ENCODE measurements at regions not wholly inside any gene's neighbourhood (a gene's known extent, or its start where the extent isn't known, plus 50 kb on each side); places are given as distances from the start of the nearest gene placed in this dataset.
"Not testable (repeated sequence)": the region's sequence is repeated elsewhere in the genome, so short reads cannot be mapped to it uniquely, and the experiment has no call there.

GRCh38 chr6:100305209-100305869 is 159.4 kb downstream of the SIM1 start:
- no peak overlapping the region for H3K27ac ChIP-seq
- TF ChIP-seq CTCF (conservative IDR thresholded peaks at IDR 0.05) = no peak

GRCh38 chr6:100304575-100304974 is 160.1 kb downstream of the SIM1 start:
- no peak overlapping the region for H3K27ac ChIP-seq
- no peak for TF ChIP-seq CTCF (conservative IDR thresholded peaks at IDR 0.05)

GRCh38 chr6:100301731-100302130 is 163.0 kb downstream of the SIM1 start:
- no peak for TF ChIP-seq CTCF (conservative IDR thresholded peaks at IDR 0.05)

DNA sequence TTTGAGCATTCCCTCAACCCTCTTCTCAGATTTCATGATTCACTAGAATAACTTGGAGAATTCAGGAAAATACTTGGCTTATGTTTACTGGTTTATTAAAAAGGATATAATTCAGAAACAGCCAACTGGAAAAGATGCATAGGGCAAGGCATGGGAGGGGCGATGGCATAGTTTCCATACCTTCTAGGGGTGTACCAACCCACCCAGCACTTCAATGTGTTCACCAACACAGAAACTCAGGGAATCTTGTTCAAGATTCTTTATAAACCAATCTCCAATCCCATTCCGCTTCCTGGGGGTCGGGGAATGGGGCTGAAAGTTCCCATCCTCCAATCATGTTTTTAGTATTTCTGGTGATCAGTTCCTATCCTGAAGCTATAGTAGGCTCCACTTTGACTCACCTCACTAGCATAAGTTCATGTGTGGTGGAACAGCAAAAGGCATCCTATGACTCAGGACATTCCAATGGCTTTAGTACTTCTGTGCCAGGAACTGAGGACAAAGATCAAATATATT is 164.4 kb downstream of the SIM1 start:
- TF ChIP-seq CTCF (conservative IDR thresholded peaks at IDR 0.05) = no peak
- H3K27ac ChIP-seq = no peak overlapping the region

More at GRCh38 chr6:100301731-100302130, 163.0 kb downstream of the SIM1 start:
- H3K27ac ChIP-seq = no peak overlapping the region

DNA sequence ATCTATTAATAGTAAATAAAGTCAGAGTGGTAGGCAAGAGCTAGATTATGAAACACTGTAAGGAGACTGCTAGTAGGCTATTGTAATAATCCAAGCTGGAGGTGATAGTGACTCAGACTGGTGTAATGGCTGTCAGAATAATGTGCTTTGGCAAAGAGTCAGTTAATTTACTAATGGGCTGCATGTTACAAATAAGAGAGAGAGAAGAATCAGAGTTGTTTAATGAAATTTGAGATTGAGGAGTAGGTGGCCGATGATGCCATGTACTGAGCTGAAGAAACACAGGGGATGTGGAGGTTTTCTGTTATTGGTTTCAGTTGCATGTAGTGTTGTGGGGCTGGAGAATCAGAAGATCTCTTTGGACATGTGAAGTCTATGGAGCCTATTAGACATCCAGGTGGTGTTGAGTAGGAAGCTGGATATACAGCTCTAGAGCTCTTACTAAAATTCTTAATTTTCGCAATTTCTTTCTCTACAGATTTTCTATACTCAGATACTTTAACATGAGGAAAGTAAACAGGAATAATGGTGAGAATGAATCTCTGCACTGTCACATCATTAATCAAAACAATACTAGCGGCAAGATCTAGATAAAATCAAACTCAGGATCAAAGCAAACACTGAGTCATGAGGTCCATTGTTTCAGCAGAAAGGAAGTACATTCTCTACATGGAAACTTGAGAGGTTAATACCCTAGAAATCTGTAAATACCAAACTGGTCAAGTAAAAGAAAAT is 167.7 kb downstream of the SIM1 start:
- no peak for TF ChIP-seq CTCF (conservative IDR thresholded peaks at IDR 0.05)
- peak overlapping the region; percentile 32 for H3K27ac ChIP-seq

DNA sequence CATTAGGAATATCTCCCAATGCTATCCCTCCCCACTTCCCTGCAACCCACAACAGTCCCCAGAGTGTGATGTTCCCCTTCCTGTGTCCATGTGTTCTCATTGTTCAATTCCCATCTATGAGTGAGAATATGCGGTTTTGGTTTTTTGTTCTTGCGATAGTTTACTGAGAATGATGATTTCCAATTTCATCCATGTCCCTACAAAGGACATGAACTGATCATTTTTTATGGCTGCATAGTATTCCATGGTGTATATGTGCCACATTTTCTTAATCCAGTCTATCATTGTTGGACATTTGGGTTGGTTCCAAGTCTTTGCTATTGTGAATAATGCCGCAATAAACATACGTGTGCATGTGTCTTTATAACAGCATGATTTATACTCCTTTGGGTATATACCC is 169.5 kb downstream of the SIM1 start:
- not testable (repeated sequence) for H3K27ac ChIP-seq

GRCh38 chr6:100289285-100289684 is 175.4 kb downstream of the SIM1 start:
- no peak for TF ChIP-seq CTCF (conservative IDR thresholded peaks at IDR 0.05)

DNA sequence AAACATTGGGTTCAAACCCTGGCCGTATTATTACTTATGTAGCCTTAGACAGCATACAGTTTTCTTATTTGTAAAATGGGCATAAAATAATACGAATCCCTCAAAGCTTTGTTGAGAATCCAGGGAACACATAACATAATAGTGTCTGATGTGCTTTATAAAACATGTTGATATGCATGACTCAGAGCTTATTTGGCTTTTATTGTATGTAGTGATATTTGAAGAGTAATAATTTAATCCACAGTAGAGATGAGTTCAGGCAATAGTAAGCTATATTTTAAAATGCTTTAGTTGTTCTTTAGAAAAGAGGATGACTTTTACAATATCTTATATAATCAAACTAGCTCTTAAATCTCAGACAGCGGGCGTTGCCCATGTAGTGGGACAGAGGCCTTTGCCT is 176.4 kb downstream of the SIM1 start:
- no peak for TF ChIP-seq CTCF (conservative IDR thresholded peaks at IDR 0.05)
- H3K27ac ChIP-seq = no peak overlapping the region

More at GRCh38 chr6:100289285-100289684, 175.4 kb downstream of the SIM1 start:
- H3K27ac ChIP-seq = no peak overlapping the region

Measured in VCaP (cell line).